NCI-H345 treated with DMSO at 0.1 percent for 48 hours (cell line): ENCODE measurements at regions not wholly inside any gene's neighbourhood (a gene's known extent, or its start where the extent isn't known, plus 50 kb on each side); places are given as distances from the start of the nearest gene placed in this dataset.
"Not testable (repeated sequence)": the region's sequence is repeated elsewhere in the genome, so short reads cannot be mapped to it uniquely, and the experiment has no call there.

ENCODE experiments used
- DNase-seq: peaks from one replicate; lab custom pipeline; 2025; ENCODE audit not compliant: unreplicated experiment; lab: John Stamatoyannopoulos, UW

GRCh38 chr2:146762786-146763185 lies 1082.0 kb upstream of the ACVR2A start:
- DNase-seq = no peak

GRCh38 chr2:146754606-146755005 lies 1090.2 kb upstream of the ACVR2A start:
- no peak for DNase-seq

GRCh38 chr2:146748046-146748445 lies 1096.8 kb upstream of the ACVR2A start:
- DNase-seq = no peak

- no peak for DNase-seq
Observed at GRCh38 chr2:146741260-146741659, 1103.6 kb upstream of the ACVR2A start.

- DNase-seq = no peak
Observed at GRCh38 chr2:146734821-146735190, 1110.0 kb upstream of the ACVR2A start.

- DNase-seq = peak; percentile 37
Observed at GRCh38 chr2:146734042-146734820, 1110.6 kb upstream of the ACVR2A start.

GRCh38 chr2:146730882-146731281 lies 1113.9 kb upstream of the ACVR2A start:
- no peak for DNase-seq

- DNase-seq = no peak
Observed at GRCh38 chr2:146721486-146721885, 1123.3 kb upstream of the ACVR2A start.

- DNase-seq = no peak
Observed at GRCh38 chr2:146720170-146720569, 1124.7 kb upstream of the ACVR2A start.

GRCh38 chr2:146716591-146716990 lies 1128.2 kb upstream of the ACVR2A start:
- no peak for DNase-seq

- DNase-seq = no peak
Observed at GRCh38 chr2:146709004-146709403, 1135.8 kb upstream of the ACVR2A start.

- no peak for DNase-seq
Observed at GRCh38 chr2:146701183-146701582, 1143.6 kb upstream of the ACVR2A start.

- DNase-seq = no peak
Observed at GRCh38 chr2:146697307-146697706, 1147.5 kb upstream of the ACVR2A start.

GRCh38 chr2:146696787-146697186 lies 1148.0 kb upstream of the ACVR2A start:
- not testable (repeated sequence) for DNase-seq

- DNase-seq = no peak
Observed at GRCh38 chr2:146681991-146682390, 1162.8 kb upstream of the ACVR2A start.

- no peak for DNase-seq
Observed at GRCh38 chr2:146678516-146678915, 1166.3 kb upstream of the ACVR2A start.

- no peak for DNase-seq
Observed at GRCh38 chr2:146677280-146677679, 1167.5 kb upstream of the ACVR2A start.

GRCh38 chr2:146669735-146670134 lies 1175.1 kb upstream of the ACVR2A start:
- DNase-seq = no peak

- no peak for DNase-seq
Observed at GRCh38 chr2:146666340-146666739, 1178.5 kb upstream of the ACVR2A start.

GRCh38 chr2:146665800-146666199 lies 1179.0 kb upstream of the ACVR2A start:
- DNase-seq = no peak

- DNase-seq = peak; percentile 10
Observed at GRCh38 chr2:146661473-146662096, 1183.2 kb upstream of the ACVR2A start.

- DNase-seq = no peak
Observed at GRCh38 chr2:146659976-146660375, 1184.9 kb upstream of the ACVR2A start.

GRCh38 chr2:146652311-146652710 lies 1192.5 kb upstream of the ACVR2A start:
- DNase-seq = no peak
